Activated CD8-positive, alpha-beta T cell treated with anti-CD3 and anti-CD28 coated beads for 36 hours (primary cell): ENCODE measurements at regions not wholly inside any gene's neighbourhood (a gene's known extent, or its start where the extent isn't known, plus 50 kb on each side); places are given as distances from the start of the nearest gene placed in this dataset.
"Not testable (repeated sequence)": the region's sequence is repeated elsewhere in the genome, so short reads cannot be mapped to it uniquely, and the experiment has no call there.

Experiments used
- ATAC-seq: fragments of 200-7000 bp; cut with Tn5 transposase; one replicate; pipeline ENCODE4 v1.10.0; 2021; ENCODE audit warnings: mild to moderate bottlenecking, moderate library complexity
- CTCF ChIA-PET: fragments of 350-600 bp; sonication (Branson Sonifier 250); formaldehyde crosslinking; loops from one replicate; lab custom pipeline; 2021; ENCODE audit warnings: antibody characterized with exemption; lab: Charles Lee
- POLR2A ChIA-PET: fragments of 350-600 bp; sonication (Branson Sonifier 250); formaldehyde crosslinking; loops from one replicate; lab custom pipeline; 2021; ENCODE audit warnings: antibody characterized with exemption; lab: Charles Lee
- DNase-seq: peaks from one replicate; pipeline ENCODE4 v3.0.0-alpha.2; 2020
- H3K27ac Mint-ChIP-seq: one replicate; pipeline ENCODE4 v1.8.0; 2021; ENCODE audit warnings: mild to moderate bottlenecking, mixed read lengths
- H3K27me3 Mint-ChIP-seq: one replicate; pipeline ENCODE4 v1.8.0; 2021; ENCODE audit warnings: mixed read lengths
- H3K36me3 Mint-ChIP-seq: one replicate; pipeline ENCODE4 v1.8.0; 2021; ENCODE audit warnings: low read depth, mixed read lengths
- H3K4me1 Mint-ChIP-seq: one replicate; pipeline ENCODE4 v1.8.0; 2021; ENCODE audit warnings: low read depth, mixed read lengths
- H3K4me3 Mint-ChIP-seq: one replicate; pipeline ENCODE4 v1.8.0; 2021; ENCODE audit warnings: mild to moderate bottlenecking, moderate library complexity, mixed read lengths
- H3K9me3 Mint-ChIP-seq: one replicate; pipeline ENCODE4 v1.8.0; 2021; ENCODE audit warnings: mixed read lengths
- CTCF ChIP-seq: fragments of 200-600 bp; IDR thresholded peaks from one replicate; pipeline ENCODE4 v1.8.0; 2022; ENCODE audit warnings: antibody characterized with exemption, mild to moderate bottlenecking
- intact Hi-C: fragments of 100-400 bp; cut with micrococcal nuclease; formaldehyde crosslinking; loops from one replicate; pipeline ENCODE4 v1.10.0; 2022

GRCh38 chr6:155762649-155763048 is 307.0 kb upstream of the NOX3 start:
- intact Hi-C loops, result no loop called here
- no peak for TF ChIP-seq CTCF

GRCh38 chr6:155755452-155755851 is 299.8 kb upstream of the NOX3 start:
- no peak overlapping the region for H3K4me3 Mint-ChIP-seq
- no peak for TF ChIP-seq CTCF
- no peak for DNase-seq
- no peaks in the 10 kb centered on the region for H3K36me3 Mint-ChIP-seq
- POLR2A ChIA-PET, result no interaction called here
- ATAC-seq, result no peak
- CTCF ChIA-PET, result no interaction called here
- no peaks in the 10 kb centered on the region for H3K4me1 Mint-ChIP-seq
- H3K27ac Mint-ChIP-seq, result no peak overlapping the region
- H3K27me3 Mint-ChIP-seq, result no peaks in the 10 kb centered on the region
- intact Hi-C loops, result no loop called here
- peaks cover 7% of the 10 kb centered on the region for H3K9me3 Mint-ChIP-seq

More at GRCh38 chr6:155762649-155763048, 307.0 kb upstream of the NOX3 start:
- no peak overlapping the region for H3K4me3 Mint-ChIP-seq
- ChIA-PET CTCF (no interaction called here), POLR2A (interaction anchor here (0.6 kb wide), 1 partner anchor 434 kb away, joined by 3 read pairs; no protein-coding TSS in a partner anchor)
- H3K27me3 Mint-ChIP-seq, result no peaks in the 10 kb centered on the region
- no peaks in the 10 kb centered on the region for H3K9me3 Mint-ChIP-seq
- no peak overlapping the region for H3K27ac Mint-ChIP-seq
- H3K4me1 Mint-ChIP-seq, result no peaks in the 10 kb centered on the region
- ATAC-seq, result no peak
- no peaks in the 10 kb centered on the region for H3K36me3 Mint-ChIP-seq
- DNase-seq, result no peak

- intact Hi-C loops, CTCF ChIA-PET, H3K9me3 Mint-ChIP-seq, H3K27ac Mint-ChIP-seq, H3K4me3 Mint-ChIP-seq, ATAC-seq, POLR2A ChIA-PET, H3K36me3 Mint-ChIP-seq, DNase-seq, H3K27me3 Mint-ChIP-seq, H3K4me1 Mint-ChIP-seq: not testable (repeated sequence)
Measured at GRCh38 chr6:155748778-155749177, 293.1 kb upstream of the NOX3 start.

- no peak overlapping the region for H3K27ac Mint-ChIP-seq
- no peak for TF ChIP-seq CTCF
- H3K4me3 Mint-ChIP-seq, result no peak overlapping the region
- peaks cover 2% of the 10 kb centered on the region for H3K9me3 Mint-ChIP-seq
- no peaks in the 10 kb centered on the region for H3K36me3 Mint-ChIP-seq
- intact Hi-C loops, result no loop called here
- no peaks in the 10 kb centered on the region for H3K27me3 Mint-ChIP-seq
- no peaks in the 10 kb centered on the region for H3K4me1 Mint-ChIP-seq
- ChIA-PET CTCF (no interaction called here), POLR2A (no interaction called here)
- DNase-seq (no peak), ATAC-seq (no peak)
Measured at GRCh38 chr6:155747491-155747890, 291.9 kb upstream of the NOX3 start.

- POLR2A ChIA-PET, result no interaction called here
- no peaks in the 10 kb centered on the region for H3K36me3 Mint-ChIP-seq
- no peak overlapping the region for H3K4me3 Mint-ChIP-seq
- intact Hi-C loops, result no loop called here
- ATAC-seq (no peak), DNase-seq (no peak)
- H3K27ac Mint-ChIP-seq, result no peak overlapping the region
- no peaks in the 10 kb centered on the region for H3K4me1 Mint-ChIP-seq
- H3K27me3 Mint-ChIP-seq, result no peaks in the 10 kb centered on the region
- H3K9me3 Mint-ChIP-seq, result no peaks in the 10 kb centered on the region
- CTCF ChIA-PET, result no interaction called here
- no peak for TF ChIP-seq CTCF
Measured at GRCh38 chr6:155740781-155741399, 285.3 kb upstream of the NOX3 start.
